Amygdala (tissue), 56 donors: ENCODE measurements at regions not wholly inside any gene's neighbourhood (a gene's known extent, or its start where the extent isn't known, plus 50 kb on each side); places are given as distances from the start of the nearest gene placed in this dataset.
A peak's percentile ranks its signal among the peaks of the same experiment; 100 is the strongest.
"Not testable (repeated sequence)": the region's sequence is repeated elsewhere in the genome, so short reads cannot be mapped to it uniquely, and the experiment has no call there.

Experiments
- DNase-seq, 56 donors: peaks; one replicate each; lab custom pipeline; 2025; lab: John Stamatoyannopoulos, UW

GRCh38 chr2:144927429-144927828 lies 407.5 kb upstream of the ZEB2 start:
- DNase-seq, result no peak

DNA sequence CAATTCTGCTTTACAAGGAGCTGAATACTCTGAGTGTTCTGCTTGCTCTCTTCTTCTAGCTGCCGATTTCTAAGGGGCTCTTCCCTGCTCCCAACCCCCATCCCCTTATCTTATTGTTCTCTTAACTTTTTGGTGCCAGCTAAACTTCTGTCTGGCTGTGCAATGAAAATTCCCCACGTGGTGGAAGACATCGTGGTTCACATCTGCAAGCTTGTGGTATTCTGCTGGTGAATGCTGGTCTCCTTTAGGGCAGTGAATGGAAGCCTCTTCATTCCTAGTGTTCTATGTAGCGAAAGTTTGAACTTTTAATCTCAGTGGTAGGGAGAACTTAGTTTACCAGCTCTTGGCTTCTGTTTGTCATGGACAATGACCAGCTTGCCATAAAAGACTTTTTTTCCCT lies 406.0 kb upstream of the ZEB2 start:
- no peak for DNase-seq

- DNase-seq, result peak in 3 of 56 donors; percentile 0 to 26 (median 1)
Observed at GRCh38 chr2:144924827-144925226, 404.9 kb upstream of the ZEB2 start.

DNA sequence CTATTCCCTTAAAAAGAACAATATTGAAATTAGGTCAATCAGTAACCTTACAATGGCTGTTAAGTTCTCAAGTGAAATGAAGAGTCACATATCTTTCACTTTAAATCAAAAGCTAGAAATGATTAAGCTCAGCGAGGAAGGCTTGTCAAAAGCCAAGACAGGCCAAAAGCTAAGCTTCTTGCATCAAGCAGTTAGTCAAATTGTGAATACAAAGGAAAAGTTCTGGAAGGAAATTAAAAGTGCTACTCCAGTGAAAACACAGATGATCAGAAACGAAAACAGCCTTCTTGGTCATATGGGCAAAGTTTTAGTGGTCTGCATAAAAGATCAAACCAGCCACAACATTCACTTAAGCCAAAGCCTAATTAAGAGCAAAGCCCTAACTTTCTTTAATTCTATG lies 402.6 kb upstream of the ZEB2 start:
- no peak for DNase-seq

DNA sequence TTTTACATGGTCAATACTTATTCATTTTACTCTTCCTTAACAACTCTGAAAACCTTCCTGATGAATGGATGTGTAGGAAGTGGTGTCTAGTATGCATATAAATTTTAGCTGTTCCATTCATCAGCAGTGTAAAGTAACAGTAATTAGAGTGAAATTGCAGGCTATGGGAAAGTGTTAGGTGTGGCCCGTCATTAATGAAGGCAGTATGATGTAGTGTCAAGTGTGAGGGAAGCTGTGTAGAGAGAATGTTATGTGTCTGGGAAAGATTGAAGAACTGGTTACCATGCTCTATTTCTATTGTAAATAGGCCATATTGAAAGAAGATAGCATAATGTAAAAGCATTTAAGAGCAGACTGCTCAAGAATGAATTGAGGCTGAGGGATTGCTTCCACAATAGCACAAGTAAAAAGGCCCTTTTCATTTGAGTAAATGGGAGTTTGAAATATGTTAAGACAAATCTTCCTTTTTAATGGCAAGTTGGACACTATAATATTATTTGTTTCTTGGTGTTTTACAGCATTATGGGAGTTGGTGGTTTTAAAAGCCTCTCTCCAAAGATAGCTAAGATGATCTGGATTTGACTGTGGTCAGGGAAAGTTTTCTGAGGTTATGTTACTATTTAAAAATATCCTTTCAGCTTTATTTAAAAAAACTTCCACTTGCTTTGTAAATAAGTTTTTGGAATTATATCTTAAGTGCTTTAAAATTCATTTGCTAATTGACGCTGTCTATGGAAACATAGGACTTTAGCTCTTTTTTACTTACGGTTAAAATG lies 401.0 kb upstream of the ZEB2 start:
- no peak for DNase-seq

DNA sequence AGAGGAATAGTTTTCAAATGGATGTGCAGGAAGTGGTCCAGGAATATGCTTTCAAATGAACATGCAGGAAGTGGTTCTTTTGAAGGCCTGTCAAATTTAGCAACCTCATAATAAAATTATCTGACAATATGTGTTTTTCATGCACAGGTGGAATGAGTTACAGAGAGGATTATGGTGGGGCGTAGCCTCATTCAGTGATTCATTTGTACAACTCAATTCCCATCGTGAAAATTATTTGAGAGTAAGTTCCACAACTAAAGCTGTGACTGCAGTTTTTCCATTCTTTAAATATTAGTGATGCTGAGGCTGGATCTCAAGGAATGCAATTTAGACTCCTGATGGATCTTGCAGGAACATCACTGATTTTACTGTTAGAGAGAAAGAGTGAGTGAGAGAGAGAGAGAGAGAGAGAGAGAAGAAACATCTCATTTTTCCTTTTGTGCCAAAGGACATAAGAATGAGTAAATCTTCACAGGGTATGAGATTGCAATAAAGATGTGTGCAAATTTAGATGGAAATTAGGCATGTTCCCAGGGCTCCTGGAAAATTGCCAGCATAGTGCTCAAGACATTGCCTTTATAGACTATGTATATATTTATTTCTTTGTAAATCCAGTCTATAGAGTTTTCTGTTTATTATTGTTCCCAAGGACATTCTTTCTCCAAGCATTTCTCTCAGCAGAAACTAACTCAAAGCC lies 394.9 kb upstream of the ZEB2 start:
- DNase-seq, result no peak

- no peak for DNase-seq
Observed at GRCh38 chr2:144914113-144914512, 394.2 kb upstream of the ZEB2 start.

- DNase-seq, result no peak
Observed at GRCh38 chr2:144912206-144912605, 392.3 kb upstream of the ZEB2 start.

DNA sequence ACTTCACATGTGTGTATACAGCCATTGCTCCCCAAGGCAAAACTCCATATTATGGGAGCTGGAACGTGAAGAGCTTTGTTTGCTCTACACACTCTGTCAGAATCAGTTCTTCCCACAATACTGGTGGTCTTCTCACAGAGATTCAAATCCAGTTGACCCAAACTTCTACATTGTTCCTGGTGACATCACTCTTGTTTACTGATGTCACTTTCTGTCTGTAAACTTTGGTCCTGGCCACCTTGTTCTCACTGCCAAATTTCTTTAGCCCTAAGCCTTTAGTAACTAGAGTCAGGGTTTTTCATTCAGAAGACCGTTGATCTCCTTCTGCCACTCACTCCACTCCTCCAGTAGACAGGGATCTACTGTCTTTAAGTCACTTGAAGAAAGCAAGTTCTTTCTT lies 386.0 kb upstream of the ZEB2 start:
- no peak for DNase-seq

DNA sequence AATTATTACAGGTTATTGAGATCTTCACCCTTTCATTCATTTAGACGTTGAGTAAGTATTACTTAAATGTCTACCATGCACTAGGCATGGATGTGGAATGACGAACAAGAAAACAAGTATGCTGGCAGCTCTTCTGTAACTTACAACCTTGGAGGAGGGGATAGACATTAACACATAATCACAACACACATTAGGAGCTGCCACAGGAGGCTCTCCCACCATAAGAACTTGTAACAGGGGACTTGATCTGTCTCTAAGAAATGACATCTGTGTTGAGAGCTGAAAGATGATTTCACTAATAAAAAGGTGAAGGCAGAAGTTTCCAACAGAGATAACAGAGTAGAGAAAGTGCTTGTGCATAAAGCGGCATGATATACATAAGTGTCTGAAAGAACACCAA lies 384.7 kb upstream of the ZEB2 start:
- DNase-seq, result no peak

- not testable (repeated sequence) for DNase-seq
Observed at GRCh38 chr2:144903045-144903444, 383.1 kb upstream of the ZEB2 start.

- DNase-seq, result not testable (repeated sequence)
Observed at GRCh38 chr2:144901386-144901785, 381.5 kb upstream of the ZEB2 start.

GRCh38 chr2:144896341-144896740 lies 376.4 kb upstream of the ZEB2 start:
- no peak for DNase-seq

DNA sequence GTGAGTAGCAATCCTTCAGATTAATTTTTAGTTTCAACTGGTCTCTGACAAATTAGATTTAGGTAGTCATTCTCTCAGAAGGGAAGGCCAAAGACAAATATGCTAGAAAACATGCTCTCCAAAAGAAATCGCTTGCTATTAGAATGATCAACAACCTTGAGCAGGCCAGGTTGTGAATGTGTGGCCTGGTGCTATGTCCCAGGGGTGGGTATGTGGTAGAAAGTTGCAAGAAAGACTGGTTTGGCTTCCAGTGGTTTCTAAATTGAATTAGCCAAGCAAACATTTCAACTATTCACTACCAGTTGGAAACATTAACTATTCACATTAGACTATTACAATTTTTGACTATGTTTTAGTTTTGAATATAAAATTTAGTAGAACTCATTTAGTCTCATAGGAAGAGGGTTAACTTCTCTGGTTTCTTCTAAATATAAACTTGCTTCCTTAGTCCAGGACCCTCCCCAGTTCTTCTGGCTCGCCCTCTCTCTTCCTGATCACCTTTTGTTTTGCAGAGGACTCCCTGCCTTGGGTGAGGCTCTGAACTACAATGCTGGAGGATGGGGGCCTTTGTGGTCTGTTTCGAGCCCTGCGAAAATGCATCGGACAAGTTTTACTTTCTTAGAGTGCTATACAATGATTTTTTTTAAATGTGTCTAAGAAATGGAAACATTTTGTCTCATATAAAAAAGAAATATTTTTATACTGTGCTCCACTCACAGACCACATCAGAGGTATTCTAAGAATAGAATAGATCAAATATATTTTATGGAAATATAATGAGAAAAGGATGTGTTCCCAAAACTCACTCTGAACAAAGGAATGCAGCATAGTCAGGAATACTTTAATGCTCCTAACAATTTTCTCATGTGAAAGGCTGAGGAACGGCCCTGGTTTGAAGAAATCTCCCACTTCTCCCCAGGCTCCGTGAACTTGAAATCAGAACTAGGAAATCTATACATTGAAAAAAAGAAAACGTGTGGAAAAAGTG lies 375.0 kb upstream of the ZEB2 start:
- DNase-seq, result no peak

GRCh38 chr2:144893464-144893863 lies 373.5 kb upstream of the ZEB2 start:
- no peak for DNase-seq

DNA sequence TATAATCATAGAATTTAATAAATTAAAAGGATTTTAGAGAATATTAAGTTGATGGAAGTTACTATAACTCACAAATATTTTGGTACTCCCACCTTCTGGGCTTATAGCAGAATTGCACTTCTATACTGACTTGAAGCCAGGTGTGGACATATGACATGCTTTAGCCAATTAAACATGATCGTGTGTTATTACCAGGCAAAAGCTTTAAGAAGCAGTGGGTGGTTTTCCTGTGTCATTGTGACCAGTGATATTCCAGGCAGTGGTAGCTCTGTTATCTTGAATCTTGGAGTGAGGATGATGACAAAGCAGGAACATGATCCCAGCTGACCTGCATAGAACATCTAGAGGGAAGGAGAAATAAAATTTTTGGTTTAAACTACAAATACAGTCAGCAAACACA lies 370.9 kb upstream of the ZEB2 start:
- no peak for DNase-seq

GRCh38 chr2:144889348-144889747 lies 369.4 kb upstream of the ZEB2 start:
- DNase-seq, result no peak

DNA sequence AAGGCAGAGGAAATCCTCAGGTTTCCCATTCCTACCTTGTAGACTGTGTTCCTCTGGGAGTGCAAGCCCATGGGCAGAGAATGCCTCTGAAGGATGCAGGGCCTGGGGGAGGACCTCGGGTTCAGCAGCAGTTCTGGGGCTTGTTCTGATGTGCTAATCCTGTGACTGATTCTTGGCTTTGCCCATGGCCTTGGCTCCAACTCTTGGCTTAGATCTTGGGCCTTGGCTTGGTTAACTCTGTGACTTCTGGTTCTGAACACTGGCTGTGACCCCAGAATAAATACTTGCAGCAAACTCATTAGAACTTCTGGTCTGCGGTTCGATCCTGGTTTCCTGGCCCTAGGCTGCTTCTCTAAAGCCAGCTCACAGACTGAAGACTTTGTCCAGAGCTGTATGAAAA lies 366.9 kb upstream of the ZEB2 start:
- DNase-seq, result peak in 26 of 56 donors; percentile 0 to 50 (median 8)

GRCh38 chr2:144877893-144878292 lies 358.0 kb upstream of the ZEB2 start:
- no peak for DNase-seq

DNA sequence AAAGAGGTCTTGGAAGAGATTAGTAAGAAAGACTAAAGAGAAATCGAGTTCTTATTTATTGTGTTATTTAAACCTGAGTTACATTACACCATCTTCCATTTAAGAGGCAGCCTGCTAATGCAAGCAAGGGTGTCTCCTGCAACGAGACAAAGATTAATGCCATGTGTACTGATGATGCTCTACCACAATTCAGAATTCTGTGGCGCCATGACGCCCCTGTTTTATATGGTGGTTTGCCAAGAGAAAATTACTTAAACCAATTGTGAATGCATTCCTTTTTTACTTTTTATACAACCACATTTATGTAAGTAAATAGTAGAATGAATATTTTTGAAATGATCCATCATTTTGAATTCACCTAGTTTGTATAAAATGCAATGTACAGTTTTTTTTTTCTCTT lies 356.1 kb upstream of the ZEB2 start:
- no peak for DNase-seq
